ENCODE measurements at regions not wholly inside any gene's neighbourhood (a gene's known extent, or its start where the extent isn't known, plus 50 kb on each side); places are given as distances from the start of the nearest gene placed in this dataset.

- TF ChIP-seq CBX5 (IDR thresholded peaks at IDR 0.05; ENCODE audit: low read depth, low read length) (no peak), MAX (IDR thresholded peaks at IDR 0.05) (no peak), JUN (IDR thresholded peaks at IDR 0.05; ENCODE audit: low read depth, low read length) (no peak)
These were observed 102.8 kb downstream of the ERMARD start (continued) for GRCh38 chr6:169854083-169854725.

All from H1 (cell line).